HEK293T (cell line): ENCODE measurements at regions not wholly inside any gene's neighbourhood (a gene's known extent, or its start where the extent isn't known, plus 50 kb on each side); places are given as distances from the start of the nearest gene placed in this dataset.

Source experiments
- ARNT ChIP-seq: fragments of 450-650 bp; IDR thresholded peaks from 2 replicates; pipeline ENCODE4 v1.6.1; 2017; ENCODE audit warnings: mild to moderate bottlenecking
- BHLHE40 ChIP-seq: fragments of 450-650 bp; IDR thresholded peaks from 2 replicates; pipeline ENCODE4 v1.6.1; 2016; ENCODE audit warnings: mild to moderate bottlenecking, moderate library complexity, borderline replicate concordance
- CTBP1 ChIP-seq: fragments of 450-650 bp; IDR thresholded peaks from 2 replicates; pipeline ENCODE4 v1.6.1; 2016; ENCODE audit warnings: borderline replicate concordance
- ELF4 ChIP-seq: fragments of 450-650 bp; IDR thresholded peaks from 2 replicates; pipeline ENCODE4 v1.6.1; 2017; ENCODE audit warnings: antibody characterized with exemption
- FOXA1 ChIP-seq: fragments of 450-650 bp; IDR thresholded peaks from 2 replicates; pipeline ENCODE4 v1.6.1; 2016; ENCODE audit warnings: mild to moderate bottlenecking
- FOXK2 ChIP-seq: fragments of 450-650 bp; IDR thresholded peaks from 2 replicates; pipeline ENCODE4 v1.6.1; 2016; ENCODE audit warnings: mild to moderate bottlenecking
- FOXM1 ChIP-seq: fragments of 450-650 bp; IDR thresholded peaks from 2 replicates; pipeline ENCODE4 v1.6.1; 2017; ENCODE audit warnings: mild to moderate bottlenecking, borderline replicate concordance
- NFRKB ChIP-seq: fragments of 450-650 bp; IDR thresholded peaks from 2 replicates; pipeline ENCODE4 v1.6.1; 2016; ENCODE audit warnings: mild to moderate bottlenecking, moderate library complexity
- PKNOX1 ChIP-seq: fragments of 450-650 bp; IDR thresholded peaks from 2 replicates; pipeline ENCODE4 v1.6.1; 2016
- SP1 ChIP-seq: fragments of 450-650 bp; IDR thresholded peaks from 2 replicates; pipeline ENCODE4 v1.6.1; 2017
- SUZ12 ChIP-seq: fragments of 450-650 bp; IDR thresholded peaks from 2 replicates; pipeline ENCODE4 v1.6.1; 2016; ENCODE audit warnings: mild to moderate bottlenecking
- ZNF384 ChIP-seq: fragments of 450-650 bp; IDR thresholded peaks from 2 replicates; pipeline ENCODE4 v1.6.1; 2016

DNA sequence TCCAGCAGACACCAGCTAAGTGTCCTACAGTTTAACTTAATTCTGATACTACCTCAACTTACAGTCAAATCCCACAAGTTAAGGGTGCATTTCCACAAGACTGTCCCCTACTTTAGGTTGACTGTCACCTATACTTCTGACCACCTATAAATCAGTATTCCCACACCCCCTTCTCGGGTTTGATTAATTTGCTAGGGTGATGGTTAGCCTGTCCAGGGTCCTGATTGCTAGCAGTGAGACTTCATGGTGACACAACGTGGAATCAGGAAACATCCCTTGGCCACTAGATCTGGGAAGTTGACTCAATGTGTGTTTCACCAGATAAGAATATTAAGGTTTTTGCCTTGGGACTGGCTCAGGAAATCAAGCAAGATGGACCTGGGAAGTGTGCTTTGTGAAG, 88.4 kb downstream of the OR13A1 start:
- TF ChIP-seq BHLHE40, result no peak
- no peak for TF ChIP-seq ZNF384
- no peak for TF ChIP-seq NFRKB
- no peak for TF ChIP-seq SUZ12
- TF ChIP-seq PKNOX1, result no peak
- no peak for TF ChIP-seq SP1
- TF ChIP-seq FOXA1, result no peak
- no peak for TF ChIP-seq FOXK2
- TF ChIP-seq ELF4, result no peak
- TF ChIP-seq FOXM1, result no peak
- no peak for TF ChIP-seq ARNT
- TF ChIP-seq CTBP1, result no peak
